ENCODE measurements at regions not wholly inside any gene's neighbourhood (a gene's known extent, or its start where the extent isn't known, plus 50 kb on each side); places are given as distances from the start of the nearest gene placed in this dataset.

- TF ChIP-seq NFIC (IDR thresholded peaks at IDR 0.05) (no peak), REST (IDR thresholded peaks at IDR 0.05; ENCODE audit: low read depth) (no peak), YY1 (IDR thresholded peaks at IDR 0.05; ENCODE audit: low read depth) (no peak), TCF12 (IDR thresholded peaks at IDR 0.05; ENCODE audit: low read depth) (no peak)
Measured at GRCh38 chrX:150100261-150100660, 162.0 kb upstream of the EOLA2 start.

Data from Ishikawa (cell line).